HEK293T (cell line): ENCODE measurements at regions not wholly inside any gene's neighbourhood (a gene's known extent, or its start where the extent isn't known, plus 50 kb on each side); places are given as distances from the start of the nearest gene placed in this dataset.

Experiments used
- CTCF ChIA-PET: fragments of 350-600 bp; formaldehyde crosslinking; extraction: SDS; loops from one replicate; lab custom pipeline; 2021; ENCODE audit warnings: antibody characterized with exemption, inconsistent platforms; lab: Yijun Ruan, JAX
- POLR2A ChIA-PET: fragments of 350-600 bp; formaldehyde crosslinking; extraction: SDS; loops from one replicate; lab custom pipeline; 2020; ENCODE audit warnings: antibody characterized with exemption, inconsistent platforms; lab: Yijun Ruan, JAX
- DNase-seq: peaks from one replicate; pipeline ENCODE4 v3.0.0; 2012; ENCODE audit warnings: mixed read lengths; ENCODE audit errors: extremely low spot score
- ARNT ChIP-seq: fragments of 450-650 bp; IDR thresholded peaks from 2 replicates; pipeline ENCODE4 v1.6.1; 2017; ENCODE audit warnings: mild to moderate bottlenecking
- BHLHE40 ChIP-seq: fragments of 450-650 bp; IDR thresholded peaks from 2 replicates; pipeline ENCODE4 v1.6.1; 2016; ENCODE audit warnings: mild to moderate bottlenecking, moderate library complexity, borderline replicate concordance
- CTBP1 ChIP-seq: fragments of 450-650 bp; IDR thresholded peaks from 2 replicates; pipeline ENCODE4 v1.6.1; 2016; ENCODE audit warnings: borderline replicate concordance
- ELF4 ChIP-seq: fragments of 450-650 bp; IDR thresholded peaks from 2 replicates; pipeline ENCODE4 v1.6.1; 2017; ENCODE audit warnings: antibody characterized with exemption
- FOXA1 ChIP-seq: fragments of 450-650 bp; IDR thresholded peaks from 2 replicates; pipeline ENCODE4 v1.6.1; 2016; ENCODE audit warnings: mild to moderate bottlenecking
- FOXK2 ChIP-seq: fragments of 450-650 bp; IDR thresholded peaks from 2 replicates; pipeline ENCODE4 v1.6.1; 2016; ENCODE audit warnings: mild to moderate bottlenecking
- FOXM1 ChIP-seq: fragments of 450-650 bp; IDR thresholded peaks from 2 replicates; pipeline ENCODE4 v1.6.1; 2017; ENCODE audit warnings: mild to moderate bottlenecking, borderline replicate concordance
- HDGF ChIP-seq: fragments of 450-650 bp; IDR thresholded peaks from 2 replicates; pipeline ENCODE4 v1.6.1; 2017; ENCODE audit warnings: antibody characterized with exemption, borderline replicate concordance
- L3MBTL2 ChIP-seq: fragments of 450-650 bp; conservative IDR thresholded peaks from 2 replicates; pipeline ENCODE4 v1.6.1; 2016; ENCODE audit warnings: mild to moderate bottlenecking
- LEF1 ChIP-seq: fragments of 450-650 bp; IDR thresholded peaks from 2 replicates; pipeline ENCODE4 v1.6.1; 2017; ENCODE audit warnings: mild to moderate bottlenecking, borderline replicate concordance
- NFRKB ChIP-seq: fragments of 450-650 bp; IDR thresholded peaks from 2 replicates; pipeline ENCODE4 v1.6.1; 2016; ENCODE audit warnings: mild to moderate bottlenecking, moderate library complexity
- PKNOX1 ChIP-seq: fragments of 450-650 bp; IDR thresholded peaks from 2 replicates; pipeline ENCODE4 v1.6.1; 2016
- SP1 ChIP-seq: fragments of 450-650 bp; IDR thresholded peaks from 2 replicates; pipeline ENCODE4 v1.6.1; 2017
- SUZ12 ChIP-seq: fragments of 450-650 bp; IDR thresholded peaks from 2 replicates; pipeline ENCODE4 v1.6.1; 2016; ENCODE audit warnings: mild to moderate bottlenecking
- TARDBP ChIP-seq: fragments of 450-650 bp; IDR thresholded peaks from 2 replicates; pipeline ENCODE4 v1.6.1; 2016
- ZNF384 ChIP-seq: fragments of 450-650 bp; IDR thresholded peaks from 2 replicates; pipeline ENCODE4 v1.6.1; 2016

GRCh38 chr3:98968347-98968746 lies 66.9 kb upstream of the DCBLD2 start:
- CTCF ChIA-PET = no interaction called here
- TF ChIP-seq HDGF (no peak), TARDBP (no peak), BHLHE40 (no peak), ARNT (no peak), LEF1 (no peak), SUZ12 (no peak), FOXK2 (no peak), NFRKB (no peak), SP1 (no peak), FOXA1 (no peak), L3MBTL2 (no peak), FOXM1 (no peak), PKNOX1 (no peak), ELF4 (no peak)
- no peak for DNase-seq
- POLR2A ChIA-PET = interaction anchor here (1.6 kb wide), 1 partner anchor 67 kb away, joined by 5 read pairs; the partner anchor contains the start of gene DCBLD2

- no peak for DNase-seq
- TF ChIP-seq FOXA1 (no peak), PKNOX1 (no peak), TARDBP (no peak), HDGF (no peak), L3MBTL2 (no peak), NFRKB (no peak), FOXM1 (no peak), FOXK2 (no peak), CTBP1 (no peak)
- ChIA-PET POLR2A (interaction anchor here (1.6 kb wide), 1 partner anchor 66 kb away, joined by 5 read pairs; the partner anchor contains the start of gene DCBLD2), CTCF (no interaction called here)
Measured at GRCh38 chr3:98967758-98968157, 66.3 kb upstream of the DCBLD2 start.

DNA sequence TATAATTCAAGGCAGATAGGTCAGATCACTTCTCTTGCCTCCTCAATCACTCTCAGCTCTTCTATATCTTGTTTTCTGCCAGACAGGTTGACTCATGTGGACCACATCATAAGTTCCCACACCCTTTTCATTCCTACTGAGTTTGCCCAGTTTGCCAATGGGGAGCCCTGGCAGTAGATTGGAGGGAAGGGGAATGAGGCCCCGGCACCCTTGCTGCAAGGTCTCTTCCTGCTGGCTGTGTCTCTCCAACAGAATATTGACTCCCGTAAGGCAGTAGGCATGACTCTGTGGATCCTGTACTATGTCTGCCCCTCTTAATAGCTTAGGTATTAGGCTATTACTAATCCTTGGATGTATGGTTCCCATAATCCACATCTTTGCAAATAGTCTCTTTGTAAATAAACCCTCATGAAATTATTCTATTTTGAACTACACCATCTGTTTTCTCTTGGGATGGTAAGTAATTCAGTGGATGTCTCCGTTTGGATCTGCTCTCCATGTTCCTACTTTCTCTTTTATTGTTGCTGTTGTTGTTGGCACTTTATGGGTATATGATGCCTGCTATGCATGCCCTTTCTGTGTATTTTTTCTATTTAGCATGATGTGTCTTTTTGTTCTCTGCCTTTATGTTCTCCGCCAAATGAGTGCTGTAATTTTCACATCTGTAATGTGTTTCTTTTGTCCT lies 65.5 kb upstream of the DCBLD2 start:
- CTCF ChIA-PET = no interaction called here
- DNase-seq = no peak
- TF ChIP-seq SP1 (no peak), PKNOX1 (no peak), FOXA1 (no peak), LEF1 (no peak), TARDBP (no peak), NFRKB (no peak), ELF4 (no peak), CTBP1 (no peak), SUZ12 (no peak), ARNT (no peak), HDGF (no peak), ZNF384 (no peak), FOXK2 (no peak), BHLHE40 (no peak), FOXM1 (no peak), L3MBTL2 (no peak)
- POLR2A ChIA-PET = no interaction called here

DNA sequence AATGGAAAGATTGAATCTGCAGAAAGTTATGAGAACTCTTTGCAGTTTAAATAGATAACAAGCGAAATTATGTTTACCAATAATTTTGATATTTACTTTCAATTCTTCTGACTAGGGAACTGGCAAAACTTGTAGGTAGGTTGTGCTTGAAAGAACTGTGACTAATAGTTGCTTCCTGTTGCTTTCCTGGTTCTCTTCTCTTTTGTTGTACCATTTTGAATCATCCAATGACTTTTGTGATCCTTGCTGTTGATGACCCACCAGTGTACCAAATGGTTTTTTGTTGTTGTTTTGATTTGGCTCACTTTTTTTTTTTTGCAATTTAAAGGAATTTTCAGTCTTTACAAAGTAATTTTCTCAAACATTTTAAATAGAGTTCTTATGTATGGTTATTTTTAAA lies 64.9 kb upstream of the DCBLD2 start:
- CTCF ChIA-PET = no interaction called here
- no peak for DNase-seq
- POLR2A ChIA-PET = no interaction called here
- no peak for TF ChIP-seq CTBP1
- TF ChIP-seq ELF4 = no peak
- no peak for TF ChIP-seq HDGF
- TF ChIP-seq FOXA1 = no peak
- no peak for TF ChIP-seq ZNF384
- no peak for TF ChIP-seq SUZ12
- TF ChIP-seq FOXK2 = no peak
- no peak for TF ChIP-seq LEF1
- TF ChIP-seq L3MBTL2 = no peak
- no peak for TF ChIP-seq BHLHE40
- TF ChIP-seq ARNT = no peak

- CTCF ChIA-PET = interaction anchor here (0.6 kb wide), 1 partner anchor 141 kb away, joined by 3 read pairs; no protein-coding TSS in a partner anchor
- no peak for TF ChIP-seq ARNT
- no peak for TF ChIP-seq ELF4
- no peak for TF ChIP-seq SP1
- POLR2A ChIA-PET = no interaction called here
- DNase-seq = no peak
Measured at GRCh38 chr3:98964784-98965183, 63.3 kb upstream of the DCBLD2 start.

DNA sequence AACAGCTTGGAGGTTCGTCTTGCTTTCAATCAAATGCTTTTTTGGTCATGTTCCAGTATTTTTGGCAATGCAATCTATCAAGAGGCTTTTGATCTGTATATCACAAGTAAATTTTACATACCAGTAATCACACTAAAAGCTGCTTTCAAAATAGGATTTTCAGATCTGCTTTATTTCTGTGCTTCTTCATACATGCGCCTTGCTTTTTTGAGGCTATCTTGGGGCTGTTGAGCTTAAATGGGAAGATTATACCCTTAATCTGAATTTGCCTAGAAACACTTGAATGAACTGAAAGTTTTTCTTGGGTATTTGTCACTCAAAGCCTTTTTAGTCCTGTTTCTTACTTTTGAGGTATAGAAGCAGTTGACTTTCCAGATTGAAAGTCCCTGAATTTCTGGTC lies 62.1 kb upstream of the DCBLD2 start:
- DNase-seq = no peak
- no peak for TF ChIP-seq TARDBP
- no peak for TF ChIP-seq NFRKB
- TF ChIP-seq L3MBTL2 = no peak
- no peak for TF ChIP-seq FOXK2
- no peak for TF ChIP-seq PKNOX1
- no peak for TF ChIP-seq LEF1
- TF ChIP-seq SP1 = no peak
- no peak for TF ChIP-seq HDGF
- TF ChIP-seq FOXM1 = no peak
- no peak for TF ChIP-seq BHLHE40
- no peak for TF ChIP-seq FOXA1
- no peak for TF ChIP-seq SUZ12
- no peak for TF ChIP-seq CTBP1
- TF ChIP-seq ZNF384 = no peak
- no peak for TF ChIP-seq ARNT
- TF ChIP-seq ELF4 = no peak
- POLR2A ChIA-PET = no interaction called here
- CTCF ChIA-PET = no interaction called here
